Suprapubic skin (tissue), 3 donors: ENCODE measurements at regions not wholly inside any gene's neighbourhood (a gene's known extent, or its start where the extent isn't known, plus 50 kb on each side); places are given as distances from the start of the nearest gene placed in this dataset.

Experiments
- EP300 ChIP-seq: sonication (generic); formaldehyde crosslinking; IDR thresholded peaks from one replicate; pipeline ENCODE4 v1.6.1; 2017; ENCODE audit warnings: antibody characterized with exemption
- POLR2A ChIP-seq, 2 donors: fragments of 450-650 bp; IDR thresholded peaks; one replicate each; pipeline ENCODE4 v1.6.1; 2017; ENCODE audit warnings: antibody characterized with exemption in 2 of 2, mild to moderate bottlenecking in 2 of 2, moderate library complexity in 2 of 2
- TF ChIP-seq, protein P1 (sequence below), 2 donors: fragments of 200-600 bp in 1 of 2; fragments of 450-650 bp in 1 of 2; sonication (generic) in 1 of 2; IDR thresholded peaks; one replicate each; pipeline ENCODE4 v1.5.1; 2016 to 2019; ENCODE audit warnings: antibody characterized with exemption in 2 of 2, mild to moderate bottlenecking in 1 of 2, moderate library complexity in 1 of 2

DNA sequence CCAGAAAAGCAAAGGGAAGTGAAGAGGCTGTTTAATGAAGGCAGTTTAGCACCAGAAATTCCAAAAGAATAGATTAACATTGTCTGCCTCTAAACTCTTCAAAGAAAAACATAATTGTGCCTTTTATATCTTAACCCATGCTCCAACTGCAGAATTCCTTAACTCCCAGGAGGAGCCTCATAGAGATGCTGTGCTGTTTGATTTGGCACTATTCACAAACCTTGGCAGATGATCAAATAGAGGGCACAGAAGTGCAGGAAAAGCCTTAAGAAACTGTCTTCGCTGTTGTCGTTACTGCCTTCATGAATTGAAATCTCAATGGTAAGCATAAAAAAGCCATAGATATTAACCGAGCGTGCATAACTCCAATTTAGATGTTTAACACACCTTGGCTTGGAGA, 124.1 kb upstream of the MPPED2 start:
- TF ChIP-seq, protein P1, sequence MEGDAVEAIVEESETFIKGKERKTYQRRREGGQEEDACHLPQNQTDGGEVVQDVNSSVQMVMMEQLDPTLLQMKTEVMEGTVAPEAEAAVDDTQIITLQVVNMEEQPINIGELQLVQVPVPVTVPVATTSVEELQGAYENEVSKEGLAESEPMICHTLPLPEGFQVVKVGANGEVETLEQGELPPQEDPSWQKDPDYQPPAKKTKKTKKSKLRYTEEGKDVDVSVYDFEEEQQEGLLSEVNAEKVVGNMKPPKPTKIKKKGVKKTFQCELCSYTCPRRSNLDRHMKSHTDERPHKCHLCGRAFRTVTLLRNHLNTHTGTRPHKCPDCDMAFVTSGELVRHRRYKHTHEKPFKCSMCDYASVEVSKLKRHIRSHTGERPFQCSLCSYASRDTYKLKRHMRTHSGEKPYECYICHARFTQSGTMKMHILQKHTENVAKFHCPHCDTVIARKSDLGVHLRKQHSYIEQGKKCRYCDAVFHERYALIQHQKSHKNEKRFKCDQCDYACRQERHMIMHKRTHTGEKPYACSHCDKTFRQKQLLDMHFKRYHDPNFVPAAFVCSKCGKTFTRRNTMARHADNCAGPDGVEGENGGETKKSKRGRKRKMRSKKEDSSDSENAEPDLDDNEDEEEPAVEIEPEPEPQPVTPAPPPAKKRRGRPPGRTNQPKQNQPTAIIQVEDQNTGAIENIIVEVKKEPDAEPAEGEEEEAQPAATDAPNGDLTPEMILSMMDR (IDR thresholded peaks at IDR 0.05): no peak
- TF ChIP-seq EP300: no peak
- TF ChIP-seq POLR2A (IDR thresholded peaks at IDR 0.05): no peak
